NCI-H2171 (cell line): ENCODE measurements at regions not wholly inside any gene's neighbourhood (a gene's known extent, or its start where the extent isn't known, plus 50 kb on each side); places are given as distances from the start of the nearest gene placed in this dataset.

Source experiments
- DNase-seq: peaks from one replicate; lab custom pipeline; 2025; lab: John Stamatoyannopoulos, UW

DNA sequence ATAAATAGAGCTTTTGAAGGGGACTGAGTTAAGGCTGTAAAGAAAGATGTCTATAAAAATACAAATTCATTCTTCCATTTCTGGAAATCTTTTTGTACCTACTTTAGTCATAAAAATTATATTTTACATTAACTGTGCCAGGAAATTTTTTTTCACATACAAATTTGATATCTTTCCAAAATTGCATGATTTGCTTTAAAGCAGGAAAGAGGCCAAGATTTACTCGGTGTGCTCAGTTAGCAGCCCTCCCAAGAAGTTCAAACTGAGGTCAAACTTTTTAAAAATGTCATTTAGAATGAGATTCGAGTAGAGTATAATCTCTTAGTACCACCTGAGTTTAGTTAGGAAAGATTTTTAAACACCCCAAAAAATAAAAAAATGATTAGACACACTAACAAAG lies 173.2 kb upstream of the GRIP1 start:
- no peak for DNase-seq

GRCh38 chr12:66852765-66853164 lies 173.9 kb upstream of the GRIP1 start:
- no peak for DNase-seq

- DNase-seq: no peak
Measured at GRCh38 chr12:66859751-66860440, 181.0 kb upstream of the GRIP1 start.

GRCh38 chr12:66860752-66861750 lies 182.2 kb upstream of the GRIP1 start:
- peak; percentile 34 for DNase-seq

- DNase-seq: no peak
Measured at GRCh38 chr12:66862356-66862985, 183.6 kb upstream of the GRIP1 start.

DNA sequence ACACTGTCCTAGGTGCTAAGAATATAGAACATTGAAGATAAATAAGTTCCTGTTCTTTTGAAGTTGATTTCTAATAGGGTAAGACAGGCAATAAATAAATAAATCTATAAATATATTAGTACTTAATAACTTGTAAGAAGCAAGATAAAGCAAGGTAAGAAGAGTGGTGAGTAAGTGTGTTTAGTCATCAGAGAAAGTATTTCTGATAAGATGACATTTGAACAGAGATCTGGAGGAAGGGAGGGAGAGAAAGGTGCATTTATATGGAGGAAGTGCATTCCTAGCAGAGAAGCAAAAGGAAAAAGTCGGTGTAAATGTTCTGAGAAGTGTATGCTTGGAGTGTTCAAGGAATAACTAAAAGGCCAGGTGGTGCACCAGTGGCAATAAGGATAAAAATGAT lies 184.4 kb upstream of the GRIP1 start:
- DNase-seq: no peak

DNA sequence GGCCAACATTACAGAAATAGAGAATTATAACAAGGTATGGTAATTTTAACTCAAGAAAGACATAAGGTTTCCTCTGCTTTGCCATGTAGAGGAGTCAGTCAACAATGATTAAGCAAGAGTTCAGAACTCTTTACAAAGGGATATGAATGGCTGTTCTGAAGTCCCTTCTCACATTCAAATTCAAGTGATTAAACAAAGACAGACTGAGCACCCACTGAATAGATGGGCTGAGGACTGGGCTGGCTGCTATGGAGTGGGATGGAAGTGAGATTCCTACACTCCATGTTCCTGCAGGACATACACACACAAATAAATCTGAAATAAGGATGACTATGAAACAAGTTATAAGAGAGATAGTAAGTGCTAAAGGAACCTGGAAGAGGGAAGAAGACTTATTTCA lies 199.0 kb upstream of the GRIP1 start:
- DNase-seq: no peak

DNA sequence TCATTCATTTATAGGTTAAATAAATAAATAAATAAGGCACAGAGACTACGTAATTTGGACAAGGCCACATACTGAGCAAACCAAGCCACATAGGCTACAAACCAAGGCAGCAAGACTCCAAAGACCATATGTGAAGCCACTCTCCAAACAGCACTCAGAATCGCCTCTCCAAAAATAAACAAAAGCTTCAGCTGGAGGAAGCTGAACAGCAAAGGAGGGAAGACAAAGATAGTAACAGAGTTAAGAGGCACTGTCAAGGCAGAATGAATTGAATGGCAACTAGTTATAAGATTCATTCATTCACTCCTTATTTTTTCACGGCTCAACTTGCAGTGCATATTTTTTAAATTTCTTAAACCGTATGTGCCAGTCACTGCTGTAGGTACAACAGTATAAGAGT lies 200.5 kb upstream of the GRIP1 start:
- no peak for DNase-seq

GRCh38 chr12:66881386-66881785 lies 202.5 kb upstream of the GRIP1 start:
- DNase-seq: no peak

- no peak for DNase-seq
Measured at GRCh38 chr12:66884091-66884490, 205.2 kb upstream of the GRIP1 start.

GRCh38 chr12:66885115-66885875 lies 206.4 kb upstream of the GRIP1 start:
- DNase-seq: peak; percentile 27

DNA sequence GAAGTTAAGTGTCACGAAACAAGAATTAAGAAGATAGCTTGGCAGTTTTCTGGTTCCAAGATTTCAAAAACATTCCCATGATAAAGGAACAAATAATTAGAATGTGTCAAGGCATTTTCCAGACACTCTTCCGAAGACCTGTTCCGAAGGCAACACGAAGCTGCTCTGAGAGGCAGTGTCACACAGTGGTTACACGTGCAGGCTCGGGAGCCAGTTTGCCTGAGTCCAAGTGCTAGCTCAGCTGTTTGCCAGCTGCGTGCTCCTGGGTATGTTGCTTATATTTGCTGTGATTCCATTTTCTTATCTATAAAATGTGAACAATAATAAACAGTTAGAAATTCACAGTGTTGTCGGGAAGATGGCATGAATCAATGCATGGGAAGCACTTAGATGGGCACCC lies 217.9 kb upstream of the GRIP1 start:
- DNase-seq: no peak

GRCh38 chr12:66898700-66899469 lies 220.0 kb upstream of the GRIP1 start:
- DNase-seq: no peak

DNA sequence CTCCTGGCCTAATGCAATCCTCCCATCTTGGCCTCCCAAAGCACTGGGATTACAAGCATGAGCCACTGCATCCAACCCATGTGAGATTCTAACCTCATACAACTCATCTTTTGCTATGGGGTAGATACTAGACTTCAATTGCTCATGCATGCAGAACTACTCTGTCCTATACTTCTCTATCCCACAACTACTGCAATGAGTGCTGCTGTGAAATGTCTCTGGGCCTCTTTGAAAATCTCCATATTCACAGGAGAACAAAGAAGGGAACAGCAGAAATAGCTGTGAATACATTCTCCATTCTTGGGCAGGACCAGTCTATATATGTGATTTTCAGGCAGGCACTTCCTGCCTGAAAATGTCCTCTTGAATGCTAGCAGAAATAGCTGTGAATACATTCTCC lies 220.7 kb upstream of the GRIP1 start:
- DNase-seq: no peak

DNA sequence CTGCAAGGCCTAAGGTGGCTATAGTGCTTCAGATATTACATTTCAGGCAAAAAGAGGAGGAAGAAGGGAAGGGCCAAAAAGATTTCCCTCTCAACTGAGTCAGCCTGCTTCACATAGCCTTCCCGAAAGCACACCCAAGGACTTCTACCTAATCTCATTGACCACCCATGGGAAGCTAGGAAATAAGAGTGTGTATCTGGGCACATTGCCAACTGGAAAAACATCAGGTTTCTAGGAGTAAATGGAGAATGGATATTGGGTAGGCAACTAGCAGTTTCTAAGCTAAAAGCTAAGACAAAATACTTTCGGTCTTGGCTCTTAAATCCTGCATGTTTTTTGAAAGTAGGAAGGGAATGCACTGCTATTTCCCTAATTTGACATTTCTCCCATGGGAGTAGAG lies 221.7 kb upstream of the GRIP1 start:
- DNase-seq: no peak

GRCh38 chr12:66901138-66901932 lies 222.5 kb upstream of the GRIP1 start:
- no peak for DNase-seq

DNA sequence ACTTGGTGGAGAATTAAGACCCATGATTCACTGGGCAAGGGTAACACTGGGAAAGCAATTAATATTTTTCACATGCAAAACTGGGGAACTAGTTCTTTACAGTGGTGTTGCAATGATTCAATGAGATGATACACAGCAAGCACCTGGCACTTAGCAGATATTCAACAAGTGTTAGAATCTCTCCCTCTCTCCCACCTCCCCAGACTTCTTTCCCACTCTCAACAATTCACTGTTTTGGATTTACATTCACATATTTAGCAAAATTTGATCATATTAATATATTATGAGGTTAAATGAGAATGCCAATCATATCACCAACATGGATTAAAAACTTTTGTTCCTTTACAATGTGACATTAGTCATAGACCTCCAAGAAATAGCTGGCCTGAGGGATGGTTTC lies 223.1 kb upstream of the GRIP1 start:
- DNase-seq: no peak

DNA sequence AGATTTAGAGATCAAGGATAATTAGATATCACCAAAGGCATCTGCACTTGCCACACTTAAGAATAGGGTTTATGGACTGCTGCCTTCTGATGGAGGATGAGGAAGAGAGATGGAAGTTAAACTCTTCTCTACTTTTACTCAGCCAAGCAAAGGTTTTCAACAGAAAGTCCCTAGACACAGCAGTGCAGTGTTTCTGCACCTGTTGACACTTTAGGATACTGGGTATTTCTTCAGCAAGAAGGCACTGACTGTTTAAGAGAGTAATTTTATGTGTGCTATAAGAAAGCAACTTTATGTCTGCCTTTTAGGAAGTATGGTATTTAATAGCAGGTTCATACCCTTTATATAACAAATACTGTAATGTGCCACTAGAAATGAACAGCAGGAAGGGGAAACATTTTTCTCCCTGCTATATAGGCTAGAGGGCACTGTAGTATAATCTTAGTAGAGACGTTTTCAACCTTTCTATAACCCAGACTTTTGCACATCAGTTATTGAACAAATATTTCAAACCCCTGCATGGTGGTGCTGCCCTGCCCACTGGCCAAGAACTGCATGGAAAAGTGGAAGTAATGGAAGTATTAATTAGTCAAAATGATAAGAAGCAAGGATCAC lies 225.0 kb upstream of the GRIP1 start:
- no peak for DNase-seq

DNA sequence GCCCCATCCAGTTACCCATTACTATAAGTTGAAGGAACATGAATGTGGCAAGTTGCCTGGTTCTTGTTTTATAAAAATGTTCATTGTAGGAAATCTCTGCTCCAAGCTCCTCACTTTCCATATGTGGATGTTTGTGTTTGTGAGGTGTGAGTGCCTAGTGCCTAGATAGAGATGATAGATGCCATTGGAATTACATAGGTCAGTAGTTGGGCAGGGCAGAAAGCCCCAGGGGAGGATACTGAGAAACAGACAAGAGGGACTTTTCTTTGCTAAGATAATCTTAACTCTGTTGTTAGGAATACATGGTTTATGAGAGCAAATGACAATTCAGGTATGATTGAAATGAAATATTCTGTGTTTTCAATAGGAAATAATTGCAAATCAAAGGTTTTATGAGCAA lies 226.3 kb upstream of the GRIP1 start:
- no peak for DNase-seq

DNA sequence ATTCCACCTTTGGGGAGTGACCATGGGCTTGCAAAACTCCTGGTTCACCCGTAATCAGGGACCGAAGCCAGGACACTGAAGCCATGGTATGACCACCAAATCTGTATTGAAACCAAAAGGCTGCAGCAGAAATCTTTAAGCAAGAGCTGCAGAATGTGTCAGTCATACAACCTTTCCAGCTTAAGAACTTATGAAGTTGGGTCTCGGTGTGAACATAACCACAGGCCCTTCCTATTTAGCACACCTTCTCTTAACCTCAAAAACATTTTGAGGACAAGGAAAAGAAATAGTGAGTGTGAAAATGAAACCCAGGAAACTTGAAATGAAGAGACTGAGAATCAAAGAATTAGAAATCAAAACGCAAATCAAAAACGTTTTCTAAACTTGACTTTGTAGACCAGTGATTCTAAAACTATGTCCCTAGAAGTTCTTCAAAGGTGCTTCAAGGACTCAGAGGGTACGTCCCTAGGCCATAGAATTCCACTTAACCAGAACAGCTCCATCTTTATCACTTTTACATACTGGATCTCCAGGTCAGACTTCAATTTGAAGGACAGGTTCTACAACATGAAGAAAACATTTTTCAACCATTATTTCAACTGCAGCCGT lies 231.6 kb upstream of the GRIP1 start:
- DNase-seq: no peak
